Fibroblast of pulmonary artery (primary cell): ENCODE measurements at regions not wholly inside any gene's neighbourhood (a gene's known extent, or its start where the extent isn't known, plus 50 kb on each side); places are given as distances from the start of the nearest gene placed in this dataset.

ENCODE experiments used
- DNase-seq: peaks from one replicate; pipeline ENCODE4 v3.0.0-alpha.2; 2010; ENCODE audit warnings: low read depth
- H3K4me3 ChIP-seq: replicated peaks from 2 replicates; pipeline ENCODE4 v1.5.1; 2011; ENCODE audit warnings: low read depth, mild to moderate bottlenecking, control low read depth, low read length, moderate library complexity
- TF ChIP-seq, protein P1 (sequence below): IDR thresholded peaks from 2 replicates; pipeline ENCODE4 v1.5.1; 2011; ENCODE audit warnings: mild to moderate bottlenecking, control low read depth, low read length, inconsistent platforms; ENCODE audit errors: missing control alignments

DNA sequence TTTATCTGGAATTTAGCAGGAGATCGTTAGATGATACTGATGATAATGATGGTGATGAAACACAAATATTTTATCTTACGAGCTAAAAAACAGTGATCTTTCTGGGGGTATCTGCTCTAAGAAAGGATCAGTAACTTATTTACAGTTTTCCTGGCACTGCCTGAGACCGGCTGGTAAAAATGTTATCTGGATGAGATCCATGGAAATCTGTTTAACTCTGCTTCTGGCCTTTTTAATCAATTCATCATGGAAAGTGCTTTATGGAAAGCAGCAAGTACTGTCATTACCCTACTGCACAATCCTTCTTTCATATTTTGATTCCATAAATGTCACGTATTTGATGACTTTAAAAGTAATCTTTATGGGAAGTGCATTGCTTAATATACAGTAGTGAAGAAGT, 612.7 kb upstream of the GCFC2 start:
- H3K4me3 ChIP-seq: no peak overlapping the region
- TF ChIP-seq, protein P1, sequence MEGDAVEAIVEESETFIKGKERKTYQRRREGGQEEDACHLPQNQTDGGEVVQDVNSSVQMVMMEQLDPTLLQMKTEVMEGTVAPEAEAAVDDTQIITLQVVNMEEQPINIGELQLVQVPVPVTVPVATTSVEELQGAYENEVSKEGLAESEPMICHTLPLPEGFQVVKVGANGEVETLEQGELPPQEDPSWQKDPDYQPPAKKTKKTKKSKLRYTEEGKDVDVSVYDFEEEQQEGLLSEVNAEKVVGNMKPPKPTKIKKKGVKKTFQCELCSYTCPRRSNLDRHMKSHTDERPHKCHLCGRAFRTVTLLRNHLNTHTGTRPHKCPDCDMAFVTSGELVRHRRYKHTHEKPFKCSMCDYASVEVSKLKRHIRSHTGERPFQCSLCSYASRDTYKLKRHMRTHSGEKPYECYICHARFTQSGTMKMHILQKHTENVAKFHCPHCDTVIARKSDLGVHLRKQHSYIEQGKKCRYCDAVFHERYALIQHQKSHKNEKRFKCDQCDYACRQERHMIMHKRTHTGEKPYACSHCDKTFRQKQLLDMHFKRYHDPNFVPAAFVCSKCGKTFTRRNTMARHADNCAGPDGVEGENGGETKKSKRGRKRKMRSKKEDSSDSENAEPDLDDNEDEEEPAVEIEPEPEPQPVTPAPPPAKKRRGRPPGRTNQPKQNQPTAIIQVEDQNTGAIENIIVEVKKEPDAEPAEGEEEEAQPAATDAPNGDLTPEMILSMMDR: no peak
- DNase-seq: no peak

GRCh38 chr2:76320716-76321115, 610.0 kb upstream of the GCFC2 start:
- H3K4me3 ChIP-seq: no peak overlapping the region
- TF ChIP-seq, protein P1: no peak
- DNase-seq: no peak

- H3K4me3 ChIP-seq: no peak overlapping the region
- TF ChIP-seq, protein P1: no peak
- DNase-seq: no peak
These were observed 608.2 kb upstream of the GCFC2 start for GRCh38 chr2:76318848-76319360.

GRCh38 chr2:76316691-76317090, 606.0 kb upstream of the GCFC2 start:
- no peak overlapping the region for H3K4me3 ChIP-seq
- TF ChIP-seq, protein P1: no peak
- no peak for DNase-seq

GRCh38 chr2:76314271-76315020, 603.7 kb upstream of the GCFC2 start:
- TF ChIP-seq, protein P1: no peak
- DNase-seq: no peak
- H3K4me3 ChIP-seq: no peak overlapping the region

DNA sequence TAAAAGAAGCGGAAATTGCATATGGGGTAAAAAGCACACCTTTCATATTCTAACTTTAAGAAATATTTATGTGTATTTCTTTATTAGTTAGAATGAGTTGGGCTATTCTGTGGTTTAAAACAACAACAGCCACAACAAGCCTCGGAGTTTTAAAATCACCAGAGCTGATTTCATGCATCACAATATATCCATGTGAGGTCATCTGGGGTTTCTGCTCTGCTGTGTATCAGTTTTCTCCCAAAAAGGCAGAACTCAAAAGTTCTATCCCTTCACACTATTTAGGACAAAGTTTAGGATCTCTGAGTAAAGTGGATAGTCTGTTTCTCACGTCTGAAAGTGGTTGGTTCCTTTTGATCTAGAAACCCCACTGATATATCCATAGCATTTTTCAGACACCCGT, 601.5 kb upstream of the GCFC2 start:
- no peak for DNase-seq
- TF ChIP-seq, protein P1: no peak
- no peak overlapping the region for H3K4me3 ChIP-seq

GRCh38 chr2:76311728-76312127, 601.0 kb upstream of the GCFC2 start:
- TF ChIP-seq, protein P1: no peak
- H3K4me3 ChIP-seq: no peak overlapping the region
- no peak for DNase-seq
